Thymus (tissue), 11 donors: ENCODE measurements at regions not wholly inside any gene's neighbourhood (a gene's known extent, or its start where the extent isn't known, plus 50 kb on each side); places are given as distances from the start of the nearest gene placed in this dataset.
A peak's percentile ranks its signal among the peaks of the same experiment; 100 is the strongest.

Experiments
- DNase-seq, 9 donors: peaks; one replicate each; pipeline ENCODE4 v3.0.0-alpha.2; 2013; ENCODE audit warnings: low spot score in 9 of 9, low read depth in 6 of 9, missing footprints in 1 of 9
- H3K27ac ChIP-seq, 2 donors: one replicate each; pipeline ENCODE4 v1.5.1; 2013; ENCODE audit warnings: control low read depth in 1 of 2, low read depth in 1 of 2, low read length in 1 of 2, mild to moderate bottlenecking in 1 of 2, moderate library complexity in 1 of 2
- H3K27me3 ChIP-seq, 2 donors: one replicate each; pipeline ENCODE4 v1.5.1; 2013; ENCODE audit warnings: low read length in 1 of 2; ENCODE audit not compliant: control insufficient read depth in 2 of 2, insufficient read depth in 1 of 2
- H3K36me3 ChIP-seq, 2 donors: one replicate each; pipeline ENCODE4 v1.5.1; 2013; ENCODE audit warnings: low read length in 1 of 2, mild to moderate bottlenecking in 1 of 2, moderate library complexity in 1 of 2; ENCODE audit not compliant: control insufficient read depth in 2 of 2, insufficient read depth in 2 of 2
- H3K4me1 ChIP-seq, 2 donors: one replicate each; pipeline ENCODE4 v1.5.1; 2013; ENCODE audit warnings: low read length in 2 of 2; ENCODE audit not compliant: control insufficient read depth in 2 of 2, insufficient read depth in 2 of 2
- H3K4me3 ChIP-seq, 2 donors: one replicate each; pipeline ENCODE4 v1.5.1; 2013; ENCODE audit warnings: low read length in 2 of 2, control low read depth in 1 of 2, mild to moderate bottlenecking in 1 of 2
- H3K9me3 ChIP-seq, 2 donors: one replicate each; pipeline ENCODE4 v1.5.1; 2013; ENCODE audit warnings: low read length in 1 of 2, mild to moderate bottlenecking in 1 of 2; ENCODE audit not compliant: control insufficient read depth in 2 of 2, insufficient read depth in 1 of 2
- WGBS: extraction: QIAGEN DNeasy Blood & Tissue Kit; methylation state at CpG from one replicate; pipeline ENCODE4 v1.1.7; 2013; 5-methylcytosine and 5-hydroxymethylcytosine counted together
- donor health status: healthy.

DNA sequence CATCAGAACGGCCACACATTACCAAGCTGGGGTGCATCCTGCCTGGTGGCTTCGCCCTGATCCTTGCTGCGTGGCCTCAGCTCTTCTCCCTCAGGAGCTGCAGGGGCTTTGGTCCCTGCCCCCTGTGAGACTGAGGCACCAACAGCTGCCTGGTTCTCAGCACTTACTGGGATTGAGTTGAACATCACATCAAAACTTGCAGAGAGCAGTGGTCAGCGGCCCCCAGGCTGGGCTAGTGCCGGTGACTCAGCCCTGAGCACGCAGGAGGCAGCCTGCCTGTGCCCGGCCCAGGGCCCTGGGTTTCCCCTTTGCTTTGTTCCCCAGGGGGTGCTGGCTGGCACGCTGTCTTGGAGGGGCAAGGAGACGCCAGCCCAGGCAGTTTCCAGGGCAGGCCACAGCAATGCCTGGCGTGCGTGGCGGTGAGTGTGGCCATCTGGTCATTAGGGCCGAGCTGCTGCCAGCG is 63.3 kb downstream of the DLL1 start:
- H3K4me3 ChIP-seq: no peak overlapping the region
- H3K9me3 ChIP-seq: no peaks in the 10 kb centered on the region
- peaks cover 0 to 23% of the 10 kb centered on the region in 2 donors for H3K27me3 ChIP-seq
- peaks cover 0 to 12% of the 10 kb centered on the region in 2 donors for H3K4me1 ChIP-seq
- H3K27ac ChIP-seq: no peak overlapping the region
- no peaks in the 10 kb centered on the region for H3K36me3 ChIP-seq
- DNase-seq: no peak
- 95% methylated on average over 14 of the region's 14 CpGs for WGBS

DNA sequence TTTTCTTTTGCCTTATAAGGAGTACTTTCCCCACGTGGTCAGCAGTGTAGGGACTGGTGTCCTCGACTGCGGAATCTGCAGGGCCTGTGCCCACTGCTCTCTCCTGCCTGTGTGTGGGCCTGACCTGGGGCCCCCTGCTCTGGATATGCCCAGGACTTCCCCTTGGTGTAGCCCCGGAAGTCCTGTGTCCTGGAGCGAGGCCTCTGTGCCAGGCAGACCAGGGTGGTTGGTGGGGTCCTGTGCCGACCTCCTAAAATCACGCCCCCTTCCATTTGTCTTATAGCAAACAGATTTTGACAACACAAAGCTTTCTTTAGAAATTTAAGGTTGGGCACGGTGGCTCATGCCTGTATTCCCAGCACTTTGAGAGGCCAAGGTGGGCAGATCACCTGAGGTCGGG is 64.2 kb downstream of the DLL1 start:
- H3K4me1 ChIP-seq: peaks cover 0 to 12% of the 10 kb centered on the region in 2 donors
- 89% methylated on average over 9 of the region's 9 CpGs for WGBS
- DNase-seq: no peak
- H3K9me3 ChIP-seq: no peaks in the 10 kb centered on the region
- no peaks in the 10 kb centered on the region for H3K36me3 ChIP-seq
- H3K4me3 ChIP-seq: no peak overlapping the region
- H3K27me3 ChIP-seq: peaks cover 0 to 27% of the 10 kb centered on the region in 2 donors
- H3K27ac ChIP-seq: peak overlapping the region in 1 of 2 donors; percentile 0

DNA sequence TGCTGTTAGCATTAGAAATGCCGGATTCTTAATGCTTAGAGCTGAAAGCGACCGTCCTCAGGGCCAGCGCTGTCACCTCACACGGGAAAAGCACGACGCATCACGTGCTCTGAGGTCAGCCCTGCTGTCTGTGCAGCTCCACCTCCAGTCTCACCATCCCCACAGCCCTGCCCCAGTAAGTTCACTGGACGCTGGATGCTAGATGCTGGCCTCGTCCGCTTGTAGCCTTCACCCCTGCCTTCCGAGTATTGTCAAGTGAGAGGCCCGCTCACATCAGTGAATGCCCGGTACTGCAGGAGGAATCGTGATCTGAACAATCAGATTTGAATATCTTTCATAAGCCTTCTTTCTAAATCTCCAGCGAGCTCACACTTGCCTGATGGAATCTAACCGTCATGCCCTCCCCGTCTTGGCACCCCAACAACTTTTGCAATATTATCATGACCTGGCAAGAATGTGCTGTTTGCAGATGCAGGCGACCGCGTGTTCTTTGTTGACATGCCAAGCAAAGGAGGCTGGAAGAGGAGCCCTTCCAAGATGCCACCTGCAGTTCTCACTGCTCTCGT is 64.9 kb downstream of the DLL1 start:
- H3K27me3 ChIP-seq: peaks cover 0 to 29% of the 10 kb centered on the region in 2 donors
- H3K27ac ChIP-seq: no peak overlapping the region
- no peaks in the 10 kb centered on the region for H3K36me3 ChIP-seq
- WGBS: 87% methylated on average over 22 of the region's 22 CpGs
- H3K4me3 ChIP-seq: no peak overlapping the region
- H3K4me1 ChIP-seq: peaks cover 0 to 12% of the 10 kb centered on the region in 2 donors
- H3K9me3 ChIP-seq: no peaks in the 10 kb centered on the region
- DNase-seq: no peak

DNA sequence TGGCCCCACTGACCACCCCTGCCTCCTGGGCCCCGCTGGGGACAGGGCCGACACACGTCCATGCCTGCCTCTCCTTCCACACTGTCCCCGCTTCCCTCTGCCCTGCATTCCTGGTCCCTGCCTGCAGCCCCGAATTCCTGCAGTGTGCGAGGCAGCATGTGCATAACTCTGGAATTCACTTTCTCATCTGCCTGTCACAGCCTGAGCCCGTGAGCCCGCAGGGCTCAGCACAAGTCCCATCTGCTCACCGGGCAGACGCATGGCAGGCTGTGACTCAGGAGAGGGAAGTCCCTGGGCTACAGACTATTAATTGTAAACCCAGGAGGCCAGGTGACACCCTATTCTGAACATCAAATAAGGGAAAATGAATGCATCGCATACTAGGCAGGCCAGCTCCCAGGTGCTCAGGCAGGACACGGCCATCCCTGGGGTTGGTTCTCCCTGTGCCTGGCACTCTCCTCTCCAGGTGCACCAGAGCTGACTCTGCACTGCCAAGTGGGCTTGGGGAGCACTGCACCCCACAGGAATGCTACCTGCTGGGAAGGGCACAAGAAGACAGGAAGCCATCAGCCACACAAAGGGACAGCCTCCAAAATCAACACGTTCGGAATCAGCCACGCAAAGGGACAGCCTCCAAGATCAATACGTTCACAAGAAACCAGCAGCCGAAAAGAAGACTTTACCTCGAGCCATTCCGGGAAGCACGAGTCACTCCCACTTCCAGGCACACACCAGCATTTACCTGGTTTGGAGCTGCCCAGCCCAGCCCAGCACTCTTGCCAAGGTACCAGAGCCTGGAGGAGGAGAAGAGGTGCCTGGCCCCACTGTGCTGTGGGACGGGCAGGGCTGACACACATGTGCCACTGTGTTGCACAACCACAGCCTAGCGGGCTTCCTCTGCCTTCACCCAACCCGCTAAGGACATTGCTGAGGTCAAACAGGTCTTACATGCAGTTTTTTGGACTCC is 65.9 kb downstream of the DLL1 start:
- Histone ChIP-seq H3K4me1 (peaks cover 0 to 12% of the 10 kb centered on the region in 2 donors), H3K9me3 (no peaks in the 10 kb centered on the region), H3K27ac (peak overlapping the region in 1 of 2 donors; percentile 25), H3K27me3 (peaks cover 0 to 29% of the 10 kb centered on the region in 2 donors), H3K36me3 (no peaks in the 10 kb centered on the region), H3K4me3 (no peak overlapping the region)
- WGBS: 88% methylated on average over 23 of the region's 23 CpGs
- DNase-seq: peak in 1 of 9 donors; percentile 10

DNA sequence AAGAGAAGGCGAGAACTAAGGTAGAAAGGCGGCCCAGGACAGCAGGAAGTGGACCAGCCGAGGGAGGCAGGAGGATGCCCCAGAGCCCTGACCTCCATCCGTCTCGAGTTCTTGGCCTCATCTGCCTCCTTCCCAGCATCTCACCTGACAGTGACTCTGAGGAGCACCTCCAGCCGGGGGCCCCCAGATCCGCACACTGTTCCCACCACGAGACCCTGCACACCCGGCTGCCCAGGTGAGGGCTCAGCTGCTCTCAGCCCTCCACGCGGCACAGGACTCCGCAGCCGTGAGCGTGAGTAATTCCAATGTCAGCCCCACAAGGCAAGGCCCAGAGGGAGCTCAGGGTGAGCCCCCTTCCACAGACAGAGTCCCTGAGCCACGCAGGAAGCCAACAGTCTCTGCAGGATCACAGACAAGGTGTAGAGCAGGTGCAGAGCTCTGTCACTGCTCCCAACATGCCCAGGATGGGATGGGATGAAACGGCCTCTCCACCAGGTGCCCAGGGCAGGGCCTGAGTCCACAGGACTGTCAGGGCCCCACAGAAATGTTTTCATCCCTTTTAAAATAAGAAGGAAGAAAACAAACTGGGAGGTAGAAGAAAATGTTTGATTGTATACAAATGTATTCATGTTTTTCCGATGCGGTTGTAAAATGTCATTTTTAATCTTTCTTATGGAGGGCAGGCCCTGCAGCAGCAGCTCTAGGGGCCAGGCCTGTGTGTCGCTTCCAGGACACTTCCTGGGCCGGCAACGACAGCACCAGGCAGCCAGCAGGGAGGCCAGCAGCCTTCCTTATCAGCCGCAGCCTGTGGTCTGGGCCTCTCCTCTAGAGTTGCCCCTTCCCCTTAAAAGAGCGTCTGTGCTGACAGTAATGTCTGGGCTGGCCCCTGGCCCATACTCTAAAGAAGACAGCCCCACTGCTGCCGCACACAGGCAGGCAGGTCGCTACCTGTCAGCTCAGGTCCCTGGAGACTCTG is 66.9 kb downstream of the DLL1 start:
- no peak overlapping the region for H3K4me3 ChIP-seq
- H3K27me3 ChIP-seq: peaks cover 0 to 29% of the 10 kb centered on the region in 2 donors
- H3K4me1 ChIP-seq: peaks cover 0 to 12% of the 10 kb centered on the region in 2 donors
- 94% methylated on average over 25 of the region's 25 CpGs for WGBS
- peak overlapping the region in 1 of 2 donors; percentile 43 for H3K27ac ChIP-seq
- H3K9me3 ChIP-seq: no peaks in the 10 kb centered on the region
- H3K36me3 ChIP-seq: no peaks in the 10 kb centered on the region
- no peak for DNase-seq

DNA sequence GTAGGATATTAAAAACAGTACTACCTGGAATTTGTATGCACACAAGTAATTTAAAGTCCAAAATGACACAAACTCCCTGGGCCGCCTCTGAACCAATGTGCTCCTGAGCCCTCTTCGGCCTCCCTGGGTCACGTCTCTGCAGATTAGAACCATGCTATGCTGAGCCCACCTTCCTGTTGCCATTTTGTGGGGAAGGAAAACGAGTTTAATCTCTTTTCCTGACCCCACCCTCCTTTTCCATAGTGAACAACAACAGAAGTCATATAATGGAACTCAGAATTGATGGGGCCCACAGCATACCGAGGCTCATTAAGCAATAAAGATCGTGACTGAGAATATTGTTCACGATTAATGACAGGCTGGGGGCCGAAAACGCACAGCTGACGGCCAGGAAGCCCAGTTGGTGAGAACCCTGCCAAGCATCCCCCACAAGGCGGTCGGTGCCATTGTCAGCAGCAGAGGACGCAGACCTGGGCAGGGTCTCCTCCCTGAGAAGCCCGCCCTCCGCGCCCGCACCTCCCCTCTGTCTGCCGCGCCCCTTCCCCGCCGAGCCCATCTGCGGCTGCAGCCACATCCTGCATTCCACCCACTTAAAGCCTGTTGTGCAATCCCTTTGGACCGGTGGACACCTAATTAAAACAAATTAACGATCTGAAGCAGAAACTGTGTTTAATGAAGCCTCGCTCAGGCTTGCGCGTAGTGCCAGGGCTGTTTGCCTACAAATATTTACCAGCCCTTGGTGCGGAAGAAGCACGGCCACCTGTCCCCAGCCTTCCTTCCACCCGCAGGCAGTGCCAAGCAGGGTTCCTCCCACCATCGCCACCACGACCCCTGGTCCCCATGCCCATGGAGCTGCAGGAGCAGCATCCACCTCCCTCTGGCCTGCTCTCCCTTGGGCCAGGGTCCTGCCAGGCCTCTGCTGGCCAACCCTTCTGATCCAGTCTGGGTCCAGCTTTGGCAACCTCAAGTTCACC is 68.1 kb downstream of the DLL1 start:
- peaks cover 0 to 29% of the 10 kb centered on the region in 2 donors for H3K27me3 ChIP-seq

DNA sequence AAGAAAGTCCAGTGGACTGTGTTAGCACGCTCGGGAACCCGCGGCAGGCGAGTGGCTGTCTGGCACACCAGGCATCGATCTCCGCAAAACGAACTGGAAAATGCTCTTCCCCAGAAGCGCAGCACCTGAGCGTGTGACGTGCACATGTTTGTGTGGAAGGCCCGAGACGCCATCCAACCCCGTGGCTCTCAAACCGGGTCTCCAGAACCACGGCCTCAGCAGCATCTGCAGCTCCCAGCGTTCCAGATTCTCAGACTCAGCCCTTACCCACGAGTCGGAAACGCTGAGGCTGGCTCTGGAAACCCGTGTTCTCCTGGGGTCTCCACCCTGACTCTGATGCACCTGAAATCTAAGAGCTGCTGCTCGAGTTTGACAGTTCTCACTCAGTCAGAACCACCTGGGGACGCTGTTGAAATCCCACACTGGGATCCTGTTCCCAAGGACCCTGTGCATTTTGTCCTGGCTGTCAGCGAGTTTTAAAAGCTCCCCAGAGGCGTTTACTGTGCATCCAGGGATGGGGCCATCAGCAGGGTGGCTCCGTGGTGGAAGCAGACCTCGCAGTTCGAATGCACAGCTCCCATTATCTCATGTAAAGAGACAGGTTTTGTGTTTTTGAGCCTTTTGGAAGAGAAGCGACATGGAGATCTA is 69.0 kb downstream of the DLL1 start:
- no peak overlapping the region for H3K27ac ChIP-seq
- DNase-seq: no peak
- 88% methylated on average over 29 of the region's 29 CpGs for WGBS
- peaks cover 0 to 12% of the 10 kb centered on the region in 2 donors for H3K4me1 ChIP-seq
- H3K4me3 ChIP-seq: no peak overlapping the region
- H3K27me3 ChIP-seq: peaks cover 0 to 29% of the 10 kb centered on the region in 2 donors
- H3K9me3 ChIP-seq: no peaks in the 10 kb centered on the region
- H3K36me3 ChIP-seq: no peaks in the 10 kb centered on the region

More for the DNA sequence above, 68.1 kb downstream of the DLL1 start:
- Histone ChIP-seq H3K4me1 (peaks cover 0 to 12% of the 10 kb centered on the region in 2 donors), H3K9me3 (no peaks in the 10 kb centered on the region), H3K36me3 (no peaks in the 10 kb centered on the region), H3K4me3 (no peak overlapping the region), H3K27ac (no peak overlapping the region)
- DNase-seq: no peak
- 37% methylated on average over 32 of the region's 32 CpGs for WGBS
